SK-N-DZ (cell line): ENCODE measurements at regions not wholly inside any gene's neighbourhood (a gene's known extent, or its start where the extent isn't known, plus 50 kb on each side); places are given as distances from the start of the nearest gene placed in this dataset.

Experiments used
- DNase-seq: peaks from one replicate; pipeline ENCODE4 v3.0.0-alpha.2; 2015; ENCODE audit warnings: low spot score

DNA sequence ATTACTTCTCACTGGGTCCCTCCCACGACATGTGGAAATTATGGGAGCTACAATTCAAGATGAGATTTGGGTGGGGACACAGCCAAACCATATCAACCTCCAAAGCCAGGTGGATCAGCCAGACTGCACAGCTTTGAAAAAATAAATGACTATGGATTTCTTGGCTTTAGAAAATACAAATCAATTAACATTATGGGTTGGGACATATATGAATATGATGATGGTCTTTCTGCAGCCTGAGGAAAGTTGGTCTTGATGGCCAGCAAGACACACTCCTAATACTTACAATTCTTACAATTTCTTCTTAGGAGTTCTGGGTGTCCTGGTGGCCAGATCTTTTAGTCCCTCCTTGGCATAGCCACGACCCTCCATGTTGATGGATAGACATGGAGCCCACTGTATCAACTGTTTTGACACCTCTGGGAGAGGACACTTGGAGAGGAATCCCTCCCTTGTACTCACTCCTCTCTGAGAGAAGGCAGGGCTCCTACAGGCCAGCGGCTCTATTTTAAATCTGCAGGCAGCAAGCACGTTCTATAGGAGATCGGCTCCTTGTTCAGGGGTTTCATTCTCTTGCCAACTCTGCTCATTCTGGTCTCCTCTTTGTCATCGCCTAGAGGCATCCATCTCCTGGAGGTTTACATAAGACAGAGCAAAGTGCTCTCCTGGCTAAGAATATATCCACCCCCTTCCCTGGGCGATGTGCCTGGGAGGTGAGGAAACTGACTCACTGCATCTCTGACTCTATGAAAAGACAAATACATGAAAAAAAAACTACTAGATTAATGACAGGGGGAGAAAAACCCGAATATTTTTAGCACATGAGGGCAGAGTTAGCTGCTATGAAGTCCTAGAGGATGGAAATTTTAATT, 145.9 kb downstream of the CARTPT start:
- DNase-seq = no peak

DNA sequence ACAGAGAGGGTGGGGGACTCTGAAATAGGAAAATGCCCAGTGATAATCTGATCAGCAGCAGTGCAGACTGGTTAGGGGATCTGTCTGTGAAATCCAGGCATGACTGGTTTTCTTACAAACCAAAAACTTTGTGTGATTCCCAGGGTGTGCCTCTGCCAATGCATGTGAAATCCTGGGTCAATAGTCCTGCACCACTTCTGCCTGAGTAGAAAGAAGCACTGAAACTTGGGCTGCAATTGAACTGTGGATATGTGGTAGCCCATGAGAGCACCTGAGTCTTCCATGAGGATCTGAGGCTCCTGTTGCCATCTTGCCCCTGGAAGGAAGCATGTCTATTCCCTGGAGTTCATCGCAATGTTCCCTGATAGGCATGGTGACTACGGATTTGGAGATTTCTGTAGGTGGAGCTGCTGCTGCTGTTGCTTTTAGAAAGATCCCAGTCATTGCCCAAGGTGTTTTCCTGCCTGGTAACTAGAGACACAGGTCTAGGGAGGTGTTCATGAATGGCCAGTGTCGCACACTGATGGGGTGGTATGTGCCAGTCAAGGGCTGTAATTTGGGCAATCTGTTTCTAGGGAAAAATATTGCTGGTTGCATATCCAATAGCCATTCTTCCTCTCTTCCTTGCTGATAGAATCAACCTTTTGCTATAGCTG, 146.7 kb downstream of the CARTPT start:
- DNase-seq = no peak

DNA sequence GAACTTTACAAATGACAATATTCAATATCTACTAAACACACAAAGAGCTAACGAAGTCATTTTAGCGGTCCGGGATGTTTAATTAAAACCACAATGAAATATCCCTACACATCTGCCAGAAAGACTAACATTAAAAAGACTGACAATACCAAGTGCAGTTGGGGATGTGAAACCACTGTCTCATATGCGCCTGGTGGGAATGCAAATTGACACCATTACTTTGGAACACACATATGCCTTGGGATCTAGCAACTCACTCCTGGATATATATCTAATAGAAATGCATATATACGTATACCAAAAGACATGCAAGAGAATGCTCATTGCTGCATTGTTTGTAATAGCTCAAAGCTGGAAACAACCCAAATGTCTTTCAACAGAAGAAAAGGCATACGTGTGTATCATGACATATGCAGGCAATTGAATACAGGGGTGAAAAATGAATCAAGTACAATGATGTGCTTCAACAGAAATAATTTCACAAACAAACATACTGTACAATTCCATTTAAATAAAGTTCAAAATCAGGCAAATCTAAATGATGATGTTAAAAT, 153.3 kb downstream of the CARTPT start:
- DNase-seq = no peak

DNA sequence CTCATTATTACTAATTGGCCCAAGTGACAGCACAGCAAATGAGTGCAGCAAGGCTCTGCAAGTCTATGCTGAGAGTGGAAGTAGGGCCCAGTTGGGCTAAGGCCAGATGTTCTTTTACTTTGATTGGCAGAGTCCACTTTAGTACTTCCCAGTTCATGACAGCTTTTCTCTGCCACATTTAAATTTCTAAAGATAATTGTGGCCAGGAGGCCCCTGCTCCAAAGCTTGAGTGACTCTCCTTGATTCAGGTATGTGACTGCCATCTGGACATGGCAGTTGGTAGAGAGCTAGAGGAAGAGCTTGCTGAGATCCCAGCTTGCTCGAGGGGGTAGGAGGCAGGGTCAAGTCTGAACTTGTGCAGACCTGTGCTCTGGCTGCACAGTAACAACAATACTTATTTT, 154.1 kb downstream of the CARTPT start:
- no peak for DNase-seq

DNA sequence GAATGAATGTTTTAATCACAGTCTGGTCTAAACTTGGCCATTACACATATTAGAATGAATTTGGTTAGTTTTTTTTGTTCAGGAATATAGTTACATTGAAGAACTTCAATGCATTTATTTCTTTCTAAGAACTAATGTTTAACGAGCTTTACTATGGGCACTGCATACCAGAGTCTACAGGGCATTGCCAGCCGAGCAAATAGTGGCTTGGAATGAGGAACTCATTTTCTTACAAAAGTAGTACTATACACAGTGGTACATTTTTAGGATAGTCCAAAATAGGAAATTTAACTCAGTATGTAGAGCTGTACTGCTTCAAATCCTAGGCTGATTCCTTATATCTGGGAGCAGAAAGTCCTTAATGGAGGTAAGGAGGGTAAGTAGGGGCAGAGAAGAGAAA, 155.4 kb downstream of the CARTPT start:
- no peak for DNase-seq

DNA sequence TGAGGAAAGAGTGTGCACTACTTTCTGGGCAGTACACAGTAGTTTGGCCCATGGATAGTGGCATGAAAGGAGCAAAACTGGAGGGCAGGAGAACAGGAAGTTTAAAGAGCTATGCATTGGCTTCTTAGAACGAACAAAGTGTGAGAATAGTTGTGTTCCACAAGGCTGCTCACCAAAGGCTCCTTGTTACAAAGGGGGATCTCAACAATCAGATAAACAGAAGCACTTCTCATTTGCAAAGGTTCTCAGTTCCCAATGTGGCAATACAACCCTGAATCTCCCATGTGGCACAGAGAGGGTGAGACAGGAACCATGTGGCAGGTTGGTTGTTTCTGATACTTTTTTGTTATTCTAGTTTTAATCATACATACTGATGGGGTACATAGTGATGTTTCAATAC, 158.4 kb downstream of the CARTPT start:
- DNase-seq = no peak

DNA sequence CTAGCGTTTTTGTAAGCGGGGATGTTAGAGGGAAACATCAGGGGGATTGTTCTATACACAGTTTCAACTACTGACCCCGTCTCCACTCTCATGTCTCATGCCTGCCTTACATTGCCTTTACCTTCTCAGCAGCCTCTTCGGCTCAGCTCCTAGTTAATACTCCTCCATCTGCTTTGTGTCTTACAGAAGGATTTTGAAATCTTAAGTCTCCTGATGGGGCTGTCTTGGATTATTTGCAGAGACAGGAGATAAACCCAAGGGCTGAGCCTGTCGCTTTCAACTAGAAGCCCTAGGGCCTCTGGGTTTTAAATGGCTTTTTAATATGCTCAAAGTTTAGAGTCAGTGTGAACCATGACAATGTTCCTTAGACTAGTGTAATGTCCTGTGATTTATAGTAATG, 161.5 kb downstream of the CARTPT start:
- DNase-seq = no peak

DNA sequence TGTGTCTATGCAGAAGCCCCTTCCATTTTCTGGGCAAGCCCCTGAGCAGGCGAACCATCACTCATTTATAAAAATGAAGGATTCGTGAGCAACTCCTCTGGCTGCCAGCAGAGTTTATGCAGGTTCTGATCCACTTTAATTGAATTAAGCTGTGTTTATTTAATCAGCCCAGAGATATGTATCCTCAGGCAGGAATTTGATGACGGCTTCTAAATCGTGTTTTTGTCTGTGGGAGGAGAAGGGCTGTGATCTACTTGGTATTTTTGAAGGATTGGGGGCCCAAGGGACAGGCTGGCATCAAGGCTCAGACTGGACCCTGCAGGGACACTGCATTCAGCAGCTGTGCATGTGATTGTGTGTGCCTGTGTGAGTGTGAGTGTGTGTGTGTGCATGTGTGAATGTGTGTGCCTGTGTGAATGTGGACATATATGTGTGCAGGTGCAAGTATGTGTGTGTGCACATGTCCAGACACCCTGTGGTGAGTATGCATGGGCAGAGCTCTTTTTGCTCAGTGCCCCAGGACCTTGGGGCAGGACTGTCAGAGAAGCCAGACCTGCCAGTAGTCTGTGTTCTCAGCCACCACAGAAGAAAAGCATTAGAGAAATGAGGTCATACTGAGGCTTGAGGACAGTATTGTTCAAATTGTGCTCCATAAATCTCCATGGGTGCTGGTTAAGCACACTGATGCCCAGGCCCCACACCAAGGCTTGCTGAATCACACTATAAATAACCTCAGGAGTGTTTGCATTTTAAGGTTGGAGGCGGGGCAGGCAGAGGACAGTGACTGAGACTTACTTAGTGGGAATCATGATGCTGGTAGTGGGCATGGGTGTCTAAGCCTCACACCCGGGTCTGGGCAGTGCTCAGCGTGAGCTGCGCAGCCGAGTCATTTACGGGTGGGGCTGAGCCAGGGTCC, 164.0 kb downstream of the CARTPT start:
- peak; percentile 77 for DNase-seq

DNA sequence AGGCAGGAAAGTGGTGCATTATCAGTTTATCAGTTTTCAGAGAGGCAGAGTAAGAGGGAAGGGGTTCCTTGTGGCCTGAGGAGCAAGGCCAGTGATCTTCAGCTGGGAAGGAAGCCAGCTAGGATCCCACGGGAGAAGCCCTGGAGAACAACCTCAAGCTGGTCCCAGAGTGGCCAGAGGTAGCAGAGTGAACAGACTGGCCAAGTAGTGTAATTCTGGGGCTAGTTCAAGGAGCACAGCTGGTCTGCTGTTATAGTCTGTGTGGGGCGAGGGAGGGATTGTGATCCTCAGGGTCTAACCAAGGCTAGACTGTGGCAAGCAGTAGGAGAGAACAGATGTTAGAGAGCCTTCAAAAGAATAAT, 164.6 kb downstream of the CARTPT start:
- DNase-seq = no peak

DNA sequence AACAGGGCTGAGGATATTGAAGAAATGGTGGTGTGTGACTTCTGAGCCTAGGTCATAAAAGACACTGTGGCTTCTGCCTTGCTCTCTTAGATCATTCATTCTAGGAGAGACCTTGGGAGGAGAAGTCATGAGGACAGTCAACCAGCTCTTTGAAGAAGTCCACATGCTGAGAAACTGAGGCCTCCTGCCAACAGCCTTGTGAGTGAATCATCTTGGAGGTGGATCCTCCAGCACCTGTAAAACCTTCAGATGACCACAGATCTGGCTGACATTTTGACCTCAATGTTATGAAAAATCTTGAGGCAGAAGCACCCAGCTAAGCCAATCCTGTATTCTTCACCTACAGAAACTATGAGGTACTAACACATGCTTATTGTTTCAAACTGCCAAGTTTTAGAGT, 165.9 kb downstream of the CARTPT start:
- no peak for DNase-seq

DNA sequence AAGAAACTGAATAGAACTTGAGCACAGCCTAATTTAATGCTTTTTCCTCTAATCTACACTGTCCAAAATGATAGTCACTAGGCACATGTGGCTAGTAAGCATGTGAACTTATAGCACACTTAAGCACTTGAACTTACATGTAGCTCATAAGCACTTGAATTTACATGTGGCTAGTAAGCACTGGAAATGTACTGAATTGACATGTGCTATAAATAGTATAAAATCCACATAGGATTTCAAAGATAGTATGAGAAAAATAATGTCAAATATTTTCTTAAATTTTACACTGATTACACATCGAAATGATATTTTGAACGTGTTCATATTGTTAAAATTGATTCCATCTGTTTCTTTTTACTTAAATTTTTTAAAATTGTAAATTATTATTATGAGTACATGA, 167.3 kb downstream of the CARTPT start:
- DNase-seq = no peak

DNA sequence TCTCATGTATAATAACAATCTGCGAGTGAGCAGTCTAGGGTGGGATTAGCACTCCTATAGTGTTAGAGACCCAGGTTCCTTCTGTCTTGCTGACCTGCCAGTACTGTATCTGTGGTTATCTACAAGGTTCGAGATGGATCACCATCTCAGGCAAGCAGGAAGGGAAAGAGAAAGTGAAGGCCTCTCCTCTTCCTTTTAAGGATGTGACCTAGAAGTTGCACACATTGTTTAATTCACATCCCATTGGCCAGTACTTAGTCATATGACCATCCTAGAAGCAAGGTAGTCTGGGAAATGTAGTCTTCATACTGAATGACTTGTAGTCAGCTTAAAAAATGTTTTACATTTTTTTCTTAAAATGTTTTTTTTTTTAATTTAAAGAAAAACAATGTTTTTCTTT, 168.6 kb downstream of the CARTPT start:
- DNase-seq = peak; percentile 82

DNA sequence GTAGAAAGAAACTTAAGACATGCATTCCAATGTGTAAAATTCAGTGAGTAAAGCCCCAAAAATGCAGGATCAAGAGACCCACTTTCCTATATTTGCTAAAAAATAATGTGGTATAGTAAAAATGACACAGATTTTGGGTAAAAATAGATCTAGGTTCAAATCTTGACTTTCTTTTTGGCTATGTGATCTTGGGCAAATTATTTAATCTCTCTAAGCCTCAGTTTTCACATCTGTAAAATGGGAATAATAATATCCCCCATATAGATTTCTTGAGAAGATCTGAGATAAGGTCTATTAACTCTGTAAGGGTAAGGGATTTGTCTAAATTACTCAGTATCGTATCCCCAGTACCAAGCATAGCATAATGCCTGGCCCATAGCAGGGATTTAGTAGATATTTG, 172.3 kb downstream of the CARTPT start:
- DNase-seq = no peak

DNA sequence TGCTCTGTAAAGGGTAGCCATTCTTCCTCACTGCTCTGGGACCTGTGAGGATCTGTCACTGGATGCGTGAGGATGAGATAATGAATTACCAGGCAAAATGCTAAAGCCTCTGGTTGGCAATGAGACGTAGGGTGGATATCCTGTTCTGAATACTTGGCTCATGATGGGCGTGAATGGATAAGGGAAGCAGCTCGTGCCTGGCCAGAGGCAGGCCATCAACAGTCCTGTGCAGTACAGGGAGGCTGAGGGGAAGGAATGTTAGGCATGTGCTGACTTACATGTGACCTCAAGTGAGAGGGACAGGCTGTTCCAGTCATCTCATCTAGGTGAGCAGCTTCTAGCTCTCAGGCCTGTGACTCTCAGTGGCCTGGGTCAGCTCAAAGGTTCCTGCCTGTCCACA, 172.8 kb downstream of the CARTPT start:
- no peak for DNase-seq

DNA sequence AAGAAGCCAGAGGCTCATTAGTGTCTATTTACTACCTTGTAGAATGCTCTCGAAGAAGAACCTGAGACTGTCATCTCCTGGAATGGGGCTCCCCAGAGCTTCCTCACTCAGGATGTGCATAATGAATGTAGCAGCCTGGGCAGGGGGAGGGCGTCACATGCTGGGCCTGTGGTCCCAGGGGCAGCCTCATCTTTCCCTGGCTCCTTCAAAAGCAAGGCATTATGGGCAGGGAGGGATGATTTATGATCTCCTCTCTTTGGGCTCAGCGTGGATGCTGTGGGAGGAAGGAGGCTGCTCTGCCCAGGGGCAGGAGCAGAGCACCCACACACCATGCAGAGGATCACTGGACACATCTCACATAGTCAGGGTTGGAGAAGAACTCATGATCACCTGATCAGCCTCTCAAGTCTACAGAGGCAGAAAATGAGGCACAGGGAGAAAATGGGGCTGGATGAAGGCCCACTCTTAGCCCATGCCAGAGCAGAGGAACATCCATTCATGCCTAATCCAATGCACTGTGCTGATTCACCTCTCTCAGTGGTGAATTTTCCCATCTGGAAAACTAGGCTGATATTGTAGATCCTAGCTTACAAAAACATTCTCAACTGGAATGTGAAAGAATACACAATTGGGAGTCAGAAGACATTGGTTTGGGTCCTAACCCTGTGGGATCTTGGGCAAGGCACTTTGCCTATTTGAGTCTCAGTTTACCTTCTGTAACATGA, 173.7 kb downstream of the CARTPT start:
- DNase-seq = peak; percentile 62

DNA sequence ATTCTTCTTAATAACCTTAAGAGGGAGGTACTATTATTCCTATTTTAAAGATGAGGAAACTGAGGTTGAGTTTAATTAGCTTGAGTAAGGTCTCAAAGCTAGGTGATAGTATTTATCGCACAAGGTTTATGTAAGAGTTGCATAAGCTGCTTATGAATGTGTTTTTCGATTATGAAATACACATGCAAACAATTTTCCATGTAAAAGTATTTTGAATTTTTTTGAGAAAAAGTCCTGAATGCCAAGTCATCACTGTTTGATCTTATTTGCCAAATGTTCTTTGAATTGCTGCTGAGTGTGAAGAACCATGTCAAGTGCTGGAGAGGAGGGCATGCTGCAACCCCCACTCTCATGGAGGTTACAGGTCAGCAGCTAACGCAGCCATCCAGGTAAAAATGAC, 174.4 kb downstream of the CARTPT start:
- no peak for DNase-seq

DNA sequence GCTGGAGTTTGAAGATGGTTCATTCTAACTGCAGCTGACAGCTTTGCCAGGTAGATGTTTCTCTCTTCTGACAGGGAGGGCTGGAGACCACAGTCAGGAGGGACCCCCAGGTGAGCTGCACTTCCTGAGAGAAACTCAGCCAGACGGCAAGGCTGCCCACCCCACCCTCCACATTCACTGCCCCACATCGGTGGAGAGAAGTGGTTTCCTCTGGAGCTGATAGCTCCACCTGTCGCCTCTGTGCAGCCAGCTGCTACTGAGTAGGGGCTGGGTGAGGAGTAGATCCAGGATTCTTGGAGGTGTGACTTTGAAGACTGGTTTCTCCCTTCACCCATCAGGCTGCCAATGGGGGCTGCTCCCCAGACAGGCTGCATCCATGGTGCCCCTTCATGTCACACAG, 175.0 kb downstream of the CARTPT start:
- no peak for DNase-seq

DNA sequence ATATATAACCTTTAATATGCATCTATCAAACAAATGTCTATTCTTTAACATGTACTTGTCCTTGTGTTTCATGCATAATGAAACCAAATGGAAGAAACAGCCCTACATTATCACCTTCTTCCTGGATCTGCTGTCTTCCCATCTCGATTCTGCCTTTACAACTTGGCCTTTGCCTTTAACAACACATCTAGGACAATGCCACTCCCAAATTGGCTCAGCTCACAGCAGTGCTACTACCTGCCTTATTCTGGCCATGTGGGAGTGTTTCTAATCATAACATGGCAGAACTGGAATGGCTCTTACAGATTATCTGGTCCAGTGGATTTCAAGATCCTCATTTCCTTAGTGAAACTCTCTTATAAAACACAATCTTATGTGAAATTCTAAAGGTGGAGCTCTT, 176.5 kb downstream of the CARTPT start:
- DNase-seq = no peak

DNA sequence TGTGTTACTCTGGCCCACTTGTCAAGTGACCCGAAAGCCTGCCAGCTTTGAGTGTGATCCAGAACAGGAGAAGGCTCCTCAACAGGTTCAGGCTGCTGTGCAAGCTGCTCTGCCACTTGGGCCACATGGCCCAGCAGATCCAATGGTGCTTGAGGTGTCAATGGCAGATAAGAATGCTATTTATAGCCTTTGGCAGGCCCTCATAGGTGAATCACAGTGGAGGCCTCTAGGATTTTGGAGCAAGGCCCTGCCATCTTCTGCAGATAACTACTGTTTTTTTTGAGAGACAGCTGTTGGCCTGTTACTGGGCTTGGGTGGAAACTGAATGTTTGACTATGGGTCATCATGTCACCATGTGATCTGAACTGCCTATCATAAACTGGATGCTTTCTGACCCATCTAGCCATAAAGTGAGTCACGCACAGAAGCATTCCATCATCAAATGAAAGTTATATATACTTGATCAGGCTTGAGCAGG, 180.8 kb downstream of the CARTPT start:
- no peak for DNase-seq

DNA sequence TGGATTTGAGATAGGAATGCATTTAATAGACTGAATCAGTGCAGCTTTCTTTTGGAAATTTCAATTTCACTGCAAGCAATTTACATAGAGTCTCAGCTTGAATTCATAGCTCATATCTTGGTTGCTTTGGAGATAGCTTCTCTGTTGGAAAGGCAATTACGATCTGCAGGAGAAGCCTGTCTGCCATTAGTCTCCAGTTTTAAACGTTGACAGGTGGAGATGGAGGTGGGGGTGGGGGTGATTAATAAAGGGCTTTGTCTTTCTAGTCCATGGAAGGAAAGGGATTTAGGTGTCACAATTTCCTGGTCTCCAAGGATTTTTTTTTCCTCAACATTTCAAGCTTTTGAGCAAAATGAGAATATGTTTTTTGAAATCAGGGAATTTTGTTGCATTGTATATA, 184.7 kb downstream of the CARTPT start:
- DNase-seq = no peak

DNA sequence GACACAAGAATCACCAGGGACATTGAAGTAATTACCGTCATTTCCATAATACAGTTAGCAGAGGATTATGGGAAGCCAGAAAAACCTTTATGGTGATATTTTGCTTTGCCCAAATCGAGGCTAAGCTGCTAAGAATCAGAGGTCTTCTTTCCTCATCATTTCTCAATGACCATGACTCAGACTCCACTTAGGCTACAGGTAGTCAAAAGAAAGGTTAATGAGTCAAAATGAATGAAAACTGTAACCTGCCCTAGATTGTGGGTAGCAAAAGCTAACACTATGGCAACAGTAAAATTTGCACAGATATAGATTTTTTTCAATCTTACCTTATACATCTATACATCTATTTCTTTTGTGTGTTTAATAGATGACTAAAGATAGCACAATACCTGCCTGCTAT, 185.8 kb downstream of the CARTPT start:
- DNase-seq = no peak
